Breast epithelium (tissue), 3 donors: ENCODE measurements at regions not wholly inside any gene's neighbourhood (a gene's known extent, or its start where the extent isn't known, plus 50 kb on each side); places are given as distances from the start of the nearest gene placed in this dataset.

Experiments used
- CTCF ChIP-seq, 3 donors: fragments of 450-650 bp; IDR thresholded peaks; one replicate each; pipeline ENCODE4 v1.5.1; 2016 to 2017; ENCODE audit warnings: antibody characterized with exemption in 3 of 3, mild to moderate bottlenecking in 3 of 3, moderate library complexity in 3 of 3
- POLR2A ChIP-seq: fragments of 450-650 bp; IDR thresholded peaks from one replicate; pipeline ENCODE4 v1.6.1; 2016; ENCODE audit warnings: antibody characterized with exemption, mild to moderate bottlenecking, moderate library complexity

- TF ChIP-seq POLR2A (no peak), CTCF (IDR thresholded peaks at IDR 0.05) (no peak)
These were observed 58.8 kb downstream of the NPAP1 start for GRCh38 chr15:24734396-24734795.
